ENCODE measurements at regions not wholly inside any gene's neighbourhood (a gene's known extent, or its start where the extent isn't known, plus 50 kb on each side); places are given as distances from the start of the nearest gene placed in this dataset.
"Not testable (repeated sequence)": the region's sequence is repeated elsewhere in the genome, so short reads cannot be mapped to it uniquely, and the experiment has no call there.

DNA sequence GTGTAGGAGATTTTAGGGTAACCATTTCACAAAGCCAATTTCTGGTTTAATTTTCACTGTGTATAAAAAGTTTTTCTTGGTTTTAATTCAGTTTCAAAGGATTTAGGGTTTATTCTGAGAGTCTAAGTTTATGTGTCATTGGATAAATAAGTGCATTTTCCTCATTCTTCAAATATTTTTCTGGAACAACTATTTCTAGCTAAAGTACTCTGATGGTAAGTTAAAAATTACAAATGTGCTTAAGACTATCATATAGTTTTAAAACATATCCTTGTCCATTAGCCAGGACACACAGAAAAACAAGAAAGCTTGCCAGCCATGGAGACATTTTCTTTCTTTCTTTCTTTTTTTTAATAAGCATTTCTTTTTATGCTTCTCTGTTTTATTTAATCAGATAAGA is 333.0 kb downstream of the RFPL4B start:
- TF ChIP-seq, protein P1, sequence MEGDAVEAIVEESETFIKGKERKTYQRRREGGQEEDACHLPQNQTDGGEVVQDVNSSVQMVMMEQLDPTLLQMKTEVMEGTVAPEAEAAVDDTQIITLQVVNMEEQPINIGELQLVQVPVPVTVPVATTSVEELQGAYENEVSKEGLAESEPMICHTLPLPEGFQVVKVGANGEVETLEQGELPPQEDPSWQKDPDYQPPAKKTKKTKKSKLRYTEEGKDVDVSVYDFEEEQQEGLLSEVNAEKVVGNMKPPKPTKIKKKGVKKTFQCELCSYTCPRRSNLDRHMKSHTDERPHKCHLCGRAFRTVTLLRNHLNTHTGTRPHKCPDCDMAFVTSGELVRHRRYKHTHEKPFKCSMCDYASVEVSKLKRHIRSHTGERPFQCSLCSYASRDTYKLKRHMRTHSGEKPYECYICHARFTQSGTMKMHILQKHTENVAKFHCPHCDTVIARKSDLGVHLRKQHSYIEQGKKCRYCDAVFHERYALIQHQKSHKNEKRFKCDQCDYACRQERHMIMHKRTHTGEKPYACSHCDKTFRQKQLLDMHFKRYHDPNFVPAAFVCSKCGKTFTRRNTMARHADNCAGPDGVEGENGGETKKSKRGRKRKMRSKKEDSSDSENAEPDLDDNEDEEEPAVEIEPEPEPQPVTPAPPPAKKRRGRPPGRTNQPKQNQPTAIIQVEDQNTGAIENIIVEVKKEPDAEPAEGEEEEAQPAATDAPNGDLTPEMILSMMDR (IDR thresholded peaks at IDR 0.05; ENCODE audit: extremely low read depth, missing control alignments), result no peak
- DNase-seq (ENCODE audit: low spot score), result no peak

DNA sequence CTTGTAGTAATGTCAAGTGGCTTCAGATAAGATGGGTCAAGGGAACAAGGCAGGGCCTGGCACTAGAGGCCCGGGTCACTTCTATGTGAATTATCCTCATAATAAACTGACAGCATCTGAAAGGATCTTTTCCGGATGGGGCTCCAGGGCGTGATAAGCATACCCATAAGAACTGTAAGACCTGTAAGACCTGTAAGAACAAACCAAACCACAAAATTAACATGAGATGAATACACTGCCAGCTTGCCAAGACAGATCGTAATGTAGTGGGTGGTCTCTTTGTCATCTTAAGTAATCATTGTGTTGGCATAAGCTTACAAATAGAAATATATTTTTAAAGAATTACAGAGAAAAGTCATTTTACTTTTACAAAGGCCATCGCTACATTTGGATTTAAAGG is 334.9 kb downstream of the RFPL4B start:
- TF ChIP-seq, protein P1 (IDR thresholded peaks at IDR 0.05; ENCODE audit: extremely low read depth, missing control alignments), result no peak
- DNase-seq (ENCODE audit: low spot score), result no peak

DNA sequence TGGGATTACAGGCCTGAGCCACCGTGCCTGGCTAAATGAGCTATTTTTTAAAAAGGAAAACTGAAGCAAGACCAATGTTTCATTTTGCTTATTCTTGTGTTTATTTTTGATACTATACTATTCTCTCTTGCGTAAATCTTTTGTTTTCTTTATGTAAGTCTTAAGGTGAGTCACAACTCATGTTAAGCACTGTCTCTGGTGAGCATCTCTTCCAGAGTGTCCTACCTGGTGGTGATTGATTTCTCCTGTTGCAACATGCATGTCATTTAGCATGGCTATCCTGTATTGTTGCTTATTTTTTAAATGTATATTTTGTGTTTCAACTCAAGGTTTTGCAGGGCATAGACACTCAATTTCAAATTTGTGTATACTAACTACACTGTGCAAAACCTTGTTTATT is 336.0 kb downstream of the RFPL4B start:
- TF ChIP-seq, protein P1 (IDR thresholded peaks at IDR 0.05; ENCODE audit: extremely low read depth, missing control alignments), result no peak
- DNase-seq (ENCODE audit: low spot score), result no peak

DNA sequence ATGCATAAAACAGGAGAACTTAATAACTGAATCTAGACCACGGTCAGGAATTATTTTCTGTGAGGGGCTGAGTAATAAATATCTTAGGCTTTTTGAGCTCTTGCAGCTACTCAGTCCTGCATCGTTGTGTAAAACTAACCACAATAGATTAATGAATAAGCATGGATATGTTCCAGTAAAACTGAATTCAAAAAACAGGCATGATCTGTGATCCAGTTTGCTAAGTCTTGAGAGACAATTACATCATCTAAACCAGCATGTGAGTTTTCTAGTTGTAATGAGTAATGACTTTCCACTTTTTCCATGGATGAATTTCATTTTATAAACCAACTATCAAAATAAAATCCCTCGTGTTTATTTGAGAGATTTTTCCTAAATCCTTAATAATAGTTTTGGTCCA is 336.8 kb downstream of the RFPL4B start:
- DNase-seq (ENCODE audit: low spot score), result no peak
- TF ChIP-seq, protein P1 (IDR thresholded peaks at IDR 0.05; ENCODE audit: extremely low read depth, missing control alignments), result no peak

DNA sequence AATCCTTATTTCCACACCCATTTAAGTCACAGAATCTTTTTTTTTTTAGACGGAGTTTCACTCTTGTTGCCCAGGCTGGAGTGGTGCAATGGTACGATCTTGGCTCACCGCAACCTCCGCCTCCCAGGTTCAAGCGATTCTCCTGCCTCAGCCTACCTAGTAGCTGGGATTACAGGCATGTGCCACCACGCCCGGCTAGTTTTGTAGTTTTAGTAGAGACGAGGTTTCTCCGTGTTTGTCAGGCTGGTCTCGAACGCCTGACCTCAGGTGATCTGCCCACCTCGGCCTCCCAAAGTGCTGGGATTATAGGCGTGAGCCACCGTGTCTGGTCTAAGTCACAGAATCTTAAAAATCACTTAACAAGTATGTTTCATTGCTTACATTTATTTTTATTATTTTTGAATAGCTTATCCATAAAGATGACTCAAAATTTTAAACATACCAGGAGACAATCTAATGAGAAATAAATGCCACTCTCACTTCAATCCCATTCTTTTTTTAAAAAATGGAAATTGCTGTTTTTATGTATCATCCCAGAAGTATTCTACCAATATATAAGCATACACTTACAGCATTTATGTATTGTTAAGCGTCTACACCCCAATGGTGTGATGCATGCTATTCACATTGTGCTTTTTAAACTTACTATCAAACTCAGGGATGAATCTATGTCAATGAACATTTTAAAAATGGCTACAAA is 338.5 kb downstream of the RFPL4B start:
- DNase-seq (ENCODE audit: low spot score), result not testable (repeated sequence)

DNA sequence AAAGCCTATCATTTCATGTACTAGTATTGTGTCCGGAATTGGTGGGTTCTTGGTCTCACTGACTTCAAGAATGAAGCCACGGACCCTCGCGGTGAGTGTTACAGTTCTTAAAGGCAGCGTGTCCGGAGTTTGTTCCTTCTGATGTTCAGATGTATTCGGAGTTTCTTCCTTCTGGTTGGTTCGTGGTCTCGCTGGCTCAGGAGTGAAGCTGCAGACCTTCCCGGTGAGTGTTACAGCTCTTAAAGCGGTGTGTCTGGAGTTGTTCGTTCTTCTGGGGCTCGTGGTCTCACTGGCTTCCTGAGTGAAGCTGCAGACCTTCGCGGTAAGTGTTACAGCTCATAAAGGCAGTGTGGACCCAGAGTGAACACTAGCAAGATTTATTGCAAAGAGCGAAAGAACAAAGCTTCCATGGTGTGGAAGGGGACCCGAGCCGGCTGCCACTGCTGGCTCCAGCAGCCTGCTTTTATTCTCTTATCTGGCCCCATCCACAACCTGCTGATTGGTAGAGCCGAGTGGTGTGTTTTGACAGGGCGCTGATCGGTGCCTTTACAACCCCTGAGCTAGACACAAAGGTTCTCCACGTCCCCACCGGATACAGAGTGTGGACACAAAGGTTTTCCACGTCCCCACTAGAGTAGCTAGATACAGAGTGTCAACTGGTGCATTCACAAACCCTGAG is 341.5 kb downstream of the RFPL4B start:
- not testable (repeated sequence) for DNase-seq (ENCODE audit: low spot score)

DNA sequence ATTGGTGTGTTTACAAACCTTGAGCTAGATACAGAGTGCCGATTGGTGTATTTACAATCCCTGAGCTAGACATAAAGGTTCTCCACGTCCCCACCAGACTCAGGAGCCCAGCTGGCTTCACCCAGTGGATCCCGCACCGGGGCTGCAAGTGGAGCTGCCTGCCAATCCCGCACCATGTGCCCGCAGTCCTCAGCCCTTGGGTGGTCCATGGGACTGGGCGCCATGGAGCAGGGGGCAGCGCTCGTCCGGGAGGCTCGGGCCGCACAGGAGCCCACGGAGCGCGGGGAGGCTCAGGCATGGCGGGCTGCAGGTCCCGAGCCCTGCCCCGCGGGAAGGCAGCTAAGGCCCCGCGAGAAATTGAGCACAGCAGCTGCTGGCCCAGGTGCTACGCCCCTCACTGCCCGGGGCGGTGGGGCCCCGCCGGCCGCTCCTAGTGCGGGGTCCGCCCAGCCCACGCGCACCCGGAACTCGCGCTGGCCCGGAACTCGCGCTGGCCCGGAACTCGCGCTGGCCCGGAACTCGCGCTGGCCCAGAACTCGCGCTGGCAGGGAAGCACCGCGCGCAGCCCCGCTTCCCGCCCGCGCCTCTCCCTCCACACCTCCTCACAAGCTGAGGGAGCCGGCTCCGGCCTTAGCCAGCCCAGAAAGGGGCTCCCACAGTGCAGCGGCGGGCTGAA is 342.2 kb downstream of the RFPL4B start:
- not testable (repeated sequence) for DNase-seq (ENCODE audit: low spot score)

DNA sequence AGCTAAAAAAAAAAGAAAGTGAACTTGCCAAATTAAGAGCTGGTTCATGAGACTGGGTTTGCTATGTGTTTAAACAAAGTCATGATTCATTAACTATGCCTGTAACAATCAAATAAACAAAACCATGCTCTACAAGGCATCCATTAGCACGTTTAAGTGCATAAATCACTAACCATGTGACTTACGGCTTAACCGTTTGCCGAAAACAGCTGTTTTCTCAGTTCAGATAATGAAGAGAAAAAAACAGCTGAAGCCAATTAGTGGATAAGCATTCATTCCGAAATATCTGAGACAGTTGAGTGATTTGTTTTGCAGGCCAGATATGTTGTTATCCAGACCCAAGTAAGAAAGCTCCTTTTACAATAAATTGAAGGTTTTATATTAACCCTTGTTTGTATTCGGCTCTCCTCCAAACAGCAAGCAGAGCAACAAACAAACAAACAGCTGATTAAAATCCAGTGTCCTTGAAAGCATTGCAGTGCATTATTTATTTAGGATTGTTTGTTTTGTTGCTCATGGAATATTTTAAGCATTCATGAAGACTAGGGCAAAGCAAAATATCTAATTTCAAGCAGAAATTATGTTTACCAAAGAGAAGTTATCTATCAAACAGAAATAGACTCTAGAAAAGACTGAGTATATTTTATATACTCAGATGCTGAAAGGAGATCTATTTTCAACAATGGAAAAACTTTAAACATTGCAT is 343.5 kb downstream of the RFPL4B start:
- TF ChIP-seq, protein P1 (IDR thresholded peaks at IDR 0.05; ENCODE audit: extremely low read depth, missing control alignments), result no peak
- DNase-seq (ENCODE audit: low spot score), result no peak

Measured in GM20000 (cell line).